ENCODE measurements at regions not wholly inside any gene's neighbourhood (a gene's known extent, or its start where the extent isn't known, plus 50 kb on each side); places are given as distances from the start of the nearest gene placed in this dataset.

DNA sequence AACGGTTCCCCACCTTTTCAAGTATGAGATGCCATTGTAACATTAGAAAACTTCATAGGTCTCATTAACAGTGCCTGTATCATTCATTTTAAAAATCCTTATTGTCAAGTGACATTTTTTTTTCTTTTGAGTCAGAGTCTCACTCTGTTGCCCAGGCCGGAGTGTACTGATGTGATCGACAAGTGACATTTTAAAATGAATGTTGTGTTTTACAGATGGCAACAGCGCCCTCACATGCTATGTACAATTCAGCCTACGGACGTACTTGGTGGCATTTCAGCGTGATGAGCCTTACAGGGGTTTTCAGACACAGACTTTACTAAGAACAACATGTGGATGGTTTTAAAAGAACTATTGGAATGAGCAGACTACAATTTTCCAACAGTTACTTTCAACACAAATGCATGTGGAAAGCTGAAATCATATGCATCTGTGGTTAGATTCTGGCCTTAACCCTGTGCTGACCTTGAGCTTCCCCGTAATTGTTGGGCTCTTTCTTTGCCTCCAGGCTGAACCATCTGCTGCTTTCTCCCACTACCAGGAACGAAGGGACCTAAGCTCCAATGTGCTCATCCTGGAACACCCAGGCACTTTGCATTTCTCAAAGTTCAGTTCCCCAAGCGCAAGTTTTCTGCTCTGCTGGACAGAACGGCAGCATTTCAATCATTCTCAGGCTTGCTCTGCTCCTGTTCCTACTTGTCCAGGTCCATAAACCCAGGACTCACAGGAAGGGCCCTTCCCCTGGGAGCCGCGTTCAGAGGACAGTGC, 119.9 kb upstream of the NDUFV2 start:
- POLR2A ChIA-PET: interaction anchor here (0.8 kb wide), 1 partner anchor 284 kb away, joined by 3 read pairs; no protein-coding TSS in a partner anchor
- Mint-ChIP-seq H3K27ac (no peak overlapping the region), H3K9me3 (no peaks in the 10 kb centered on the region), H3K36me3 (ENCODE audit: low read depth) (no peaks in the 10 kb centered on the region), H3K4me1 (ENCODE audit: low read depth) (no peaks in the 10 kb centered on the region), H3K4me3 (no peak overlapping the region), H3K27me3 (no peaks in the 10 kb centered on the region)
- DNase-seq: peak; percentile 52
- CTCF ChIA-PET: interaction anchor here (0.9 to 4.3 kb wide), 8 partner anchors 10 to 328 kb away, joined by 3 to 18 read pairs (median 6); no protein-coding TSS in a partner anchor
- peak; percentile 58 for ATAC-seq
- intact Hi-C loops (cut with micrococcal nuclease): no loop called here
- TF ChIP-seq, protein P1, sequence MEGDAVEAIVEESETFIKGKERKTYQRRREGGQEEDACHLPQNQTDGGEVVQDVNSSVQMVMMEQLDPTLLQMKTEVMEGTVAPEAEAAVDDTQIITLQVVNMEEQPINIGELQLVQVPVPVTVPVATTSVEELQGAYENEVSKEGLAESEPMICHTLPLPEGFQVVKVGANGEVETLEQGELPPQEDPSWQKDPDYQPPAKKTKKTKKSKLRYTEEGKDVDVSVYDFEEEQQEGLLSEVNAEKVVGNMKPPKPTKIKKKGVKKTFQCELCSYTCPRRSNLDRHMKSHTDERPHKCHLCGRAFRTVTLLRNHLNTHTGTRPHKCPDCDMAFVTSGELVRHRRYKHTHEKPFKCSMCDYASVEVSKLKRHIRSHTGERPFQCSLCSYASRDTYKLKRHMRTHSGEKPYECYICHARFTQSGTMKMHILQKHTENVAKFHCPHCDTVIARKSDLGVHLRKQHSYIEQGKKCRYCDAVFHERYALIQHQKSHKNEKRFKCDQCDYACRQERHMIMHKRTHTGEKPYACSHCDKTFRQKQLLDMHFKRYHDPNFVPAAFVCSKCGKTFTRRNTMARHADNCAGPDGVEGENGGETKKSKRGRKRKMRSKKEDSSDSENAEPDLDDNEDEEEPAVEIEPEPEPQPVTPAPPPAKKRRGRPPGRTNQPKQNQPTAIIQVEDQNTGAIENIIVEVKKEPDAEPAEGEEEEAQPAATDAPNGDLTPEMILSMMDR (IDR thresholded peaks at IDR 0.05): no peak

DNA sequence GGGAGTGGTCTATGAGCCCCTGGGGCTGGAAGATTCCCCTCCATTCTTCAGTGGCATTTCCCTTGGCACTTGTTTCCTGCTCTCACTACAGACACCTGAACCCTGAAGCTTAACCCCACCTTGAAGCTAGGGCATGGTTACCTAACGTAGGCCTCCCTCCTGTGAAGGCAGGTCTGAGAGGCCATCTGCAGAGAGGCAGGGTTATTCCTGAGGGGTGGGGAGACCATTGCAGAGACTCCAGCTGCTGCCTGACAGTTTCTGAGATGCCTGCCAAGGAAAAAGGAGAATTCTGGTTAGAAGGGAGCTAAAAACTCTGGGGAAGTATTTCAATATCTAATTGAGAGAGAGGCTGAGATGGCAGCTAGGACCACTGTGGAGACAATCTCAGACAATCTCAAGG, 119.3 kb upstream of the NDUFV2 start:
- Mint-ChIP-seq H3K27me3 (peaks cover under 1% of the 10 kb centered on the region), H3K9me3 (no peaks in the 10 kb centered on the region), H3K4me3 (no peak overlapping the region), H3K27ac (no peak overlapping the region), H3K36me3 (ENCODE audit: low read depth) (no peaks in the 10 kb centered on the region), H3K4me1 (ENCODE audit: low read depth) (no peaks in the 10 kb centered on the region)
- CTCF ChIA-PET: interaction anchor here (1.4 to 4.3 kb wide), 5 partner anchors 9 to 329 kb away, joined by 4 to 18 read pairs (median 7); no protein-coding TSS in a partner anchor
- POLR2A ChIA-PET: interaction anchor here (0.8 kb wide), 1 partner anchor 285 kb away, joined by 3 read pairs; no protein-coding TSS in a partner anchor
- ATAC-seq: no peak
- TF ChIP-seq, protein P1 (IDR thresholded peaks at IDR 0.05): no peak
- DNase-seq: no peak
- intact Hi-C loops (cut with micrococcal nuclease): no loop called here

DNA sequence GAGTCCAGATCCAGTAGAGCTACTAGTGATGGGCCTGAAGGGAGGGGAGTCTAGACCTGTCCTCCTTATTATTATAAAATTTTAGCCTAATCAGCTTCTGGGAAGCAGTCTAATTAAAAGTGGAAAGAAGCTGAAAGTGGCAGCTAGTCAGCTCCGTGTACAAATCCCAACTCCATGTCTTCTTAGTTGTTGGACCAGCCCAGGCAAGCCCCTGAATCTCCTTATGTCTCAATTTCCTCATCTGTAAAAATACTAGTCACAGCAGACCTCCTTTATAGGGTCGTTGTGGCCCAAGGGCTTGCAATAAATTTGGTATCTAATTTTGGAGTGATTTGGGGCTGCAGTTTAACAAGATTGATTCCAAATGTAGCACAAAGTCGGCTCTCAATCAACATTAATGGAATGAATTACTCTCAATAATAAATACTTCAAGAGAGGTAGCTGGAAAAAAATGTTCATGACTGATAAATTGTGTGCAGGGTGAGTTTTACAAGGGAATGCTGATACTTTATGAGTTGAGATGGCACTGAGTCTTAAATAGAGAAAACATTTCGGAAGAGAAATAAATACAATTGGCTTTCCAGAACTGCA, 118.3 kb upstream of the NDUFV2 start:
- CTCF ChIA-PET: interaction anchor here (1.0 to 4.3 kb wide), 6 partner anchors 8 to 330 kb away, joined by 3 to 18 read pairs (median 6); no protein-coding TSS in a partner anchor
- H3K9me3 Mint-ChIP-seq: no peaks in the 10 kb centered on the region
- no peak overlapping the region for H3K4me3 Mint-ChIP-seq

DNA sequence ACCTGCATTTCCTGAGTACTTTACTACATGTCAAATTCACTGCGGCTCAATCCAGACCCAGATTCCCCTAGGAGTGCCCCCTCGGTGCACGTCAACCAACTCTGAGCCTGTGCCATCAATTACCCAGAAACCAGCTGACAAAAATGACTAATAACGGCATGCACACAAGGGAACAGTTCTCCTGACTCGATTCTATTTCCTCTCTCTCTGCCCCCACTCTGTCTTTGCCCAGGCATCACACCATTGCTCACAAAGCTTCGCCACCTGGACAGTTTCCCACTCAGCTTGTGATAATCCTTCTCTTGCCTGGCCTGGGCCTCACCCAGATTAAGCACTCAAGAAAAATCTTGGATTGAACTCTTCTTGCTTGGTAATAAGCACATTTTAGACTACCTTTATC, 115.3 kb upstream of the NDUFV2 start:
- TF ChIP-seq, protein P1 (IDR thresholded peaks at IDR 0.05): no peak
- DNase-seq (no peak), ATAC-seq (no peak)
- H3K4me3 Mint-ChIP-seq: no peak overlapping the region
- intact Hi-C loops (cut with micrococcal nuclease): loop anchor here (5.0 kb wide), 1 partner anchor 335 kb away; no protein-coding TSS in a partner anchor
- peaks cover 6% of the 10 kb centered on the region for H3K27me3 Mint-ChIP-seq
- H3K4me1 Mint-ChIP-seq (ENCODE audit: low read depth): no peaks in the 10 kb centered on the region
- POLR2A ChIA-PET: no interaction called here
- CTCF ChIA-PET: interaction anchor here (0.7 to 3.8 kb wide), 37 partner anchors 8 to 619 kb away, joined by 3 to 46 read pairs (median 4); no protein-coding TSS in a partner anchor
- no peaks in the 10 kb centered on the region for H3K9me3 Mint-ChIP-seq
- no peaks in the 10 kb centered on the region for H3K36me3 Mint-ChIP-seq (ENCODE audit: low read depth)
- no peak overlapping the region for H3K27ac Mint-ChIP-seq

More for the DNA sequence above, 118.3 kb upstream of the NDUFV2 start:
- Mint-ChIP-seq H3K27me3 (peaks cover 5% of the 10 kb centered on the region), H3K36me3 (ENCODE audit: low read depth) (no peaks in the 10 kb centered on the region), H3K4me1 (ENCODE audit: low read depth) (no peaks in the 10 kb centered on the region), H3K27ac (no peak overlapping the region)
- POLR2A ChIA-PET: no interaction called here
- DNase-seq (no peak), ATAC-seq (no peak)
- intact Hi-C loops (cut with micrococcal nuclease): no loop called here
- TF ChIP-seq, protein P1 (IDR thresholded peaks at IDR 0.05): no peak
